ENCODE measurements at regions not wholly inside any gene's neighbourhood (a gene's known extent, or its start where the extent isn't known, plus 50 kb on each side); places are given as distances from the start of the nearest gene placed in this dataset.

DNA sequence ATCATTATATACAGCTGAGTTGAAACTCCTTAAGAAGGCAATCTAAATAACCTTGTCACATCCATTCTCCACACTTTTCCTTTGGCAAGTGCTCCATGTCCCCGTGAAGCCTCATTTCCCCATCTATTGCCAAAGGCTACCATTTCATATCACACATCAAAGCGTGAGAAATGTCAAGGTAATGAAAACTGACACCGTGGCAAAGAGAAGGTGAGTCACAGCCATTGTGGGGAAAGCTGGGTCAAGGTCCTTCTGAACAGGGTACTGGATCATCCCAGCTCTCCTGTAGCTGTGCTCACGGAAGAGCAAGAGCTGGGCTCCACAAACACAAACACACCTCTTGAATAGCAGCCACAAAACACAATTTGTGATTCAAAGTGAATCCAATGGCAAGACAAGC lies 58.2 kb upstream of the REG3G start:
- WGBS = 55% methylated on average over 4 of the region's 4 CpGs

DNA sequence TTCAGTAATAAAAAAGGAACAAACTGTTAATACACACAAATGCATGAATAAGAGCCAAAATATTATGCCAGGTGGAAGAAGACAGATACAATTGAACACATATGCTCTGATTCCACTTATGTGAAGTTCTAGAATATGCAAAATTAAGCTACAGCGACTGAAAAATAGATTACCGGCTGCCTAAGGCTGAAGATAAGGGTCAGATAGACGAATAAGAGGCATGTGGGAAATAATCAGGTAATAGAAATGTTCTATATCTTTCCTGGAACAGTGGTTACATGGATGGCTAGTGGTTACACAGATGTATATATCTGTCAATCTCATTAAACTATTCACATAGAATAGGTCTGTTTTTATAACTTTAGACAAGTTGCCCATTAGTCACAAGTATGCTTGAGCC lies 51.9 kb upstream of the REG3G start:
- H3K36me3 ChIP-seq (ENCODE audit: control insufficient read depth in 4 of 4, insufficient read depth in 3 of 4, low read depth in 1 of 4, low read length in 3 of 4) = no peaks in the 10 kb centered on the region
- no peaks in the 10 kb centered on the region for H3K27me3 ChIP-seq (ENCODE audit: control insufficient read depth in 4 of 4, insufficient read depth in 4 of 4, low read length in 3 of 4)
- H3K9ac ChIP-seq (ENCODE audit: low read depth in 1 of 2, low read length in 2 of 2) = no peak overlapping the region
- H3K4me3 ChIP-seq (ENCODE audit: low read depth in 1 of 3, low read length in 3 of 3) = no peak overlapping the region
- H3K9me3 ChIP-seq (ENCODE audit: control insufficient read depth in 4 of 4, low read length in 3 of 4) = no peaks in the 10 kb centered on the region
- no peaks in the 10 kb centered on the region for H3K4me1 ChIP-seq (ENCODE audit: control insufficient read depth in 4 of 4, insufficient read depth in 4 of 4, low read length in 3 of 4)
- DNase-seq (ENCODE audit: low spot score) = no peak
- no peak overlapping the region for H3K27ac ChIP-seq (ENCODE audit: low read depth in 1 of 2, low read length in 2 of 2)
- TF ChIP-seq, protein P1, sequence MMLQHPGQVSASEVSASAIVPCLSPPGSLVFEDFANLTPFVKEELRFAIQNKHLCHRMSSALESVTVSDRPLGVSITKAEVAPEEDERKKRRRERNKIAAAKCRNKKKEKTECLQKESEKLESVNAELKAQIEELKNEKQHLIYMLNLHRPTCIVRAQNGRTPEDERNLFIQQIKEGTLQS (IDR thresholded peaks at IDR 0.05) = no peak
- no peak for TF ChIP-seq NR2F2 (IDR thresholded peaks at IDR 0.05)
- TF ChIP-seq, protein P2, sequence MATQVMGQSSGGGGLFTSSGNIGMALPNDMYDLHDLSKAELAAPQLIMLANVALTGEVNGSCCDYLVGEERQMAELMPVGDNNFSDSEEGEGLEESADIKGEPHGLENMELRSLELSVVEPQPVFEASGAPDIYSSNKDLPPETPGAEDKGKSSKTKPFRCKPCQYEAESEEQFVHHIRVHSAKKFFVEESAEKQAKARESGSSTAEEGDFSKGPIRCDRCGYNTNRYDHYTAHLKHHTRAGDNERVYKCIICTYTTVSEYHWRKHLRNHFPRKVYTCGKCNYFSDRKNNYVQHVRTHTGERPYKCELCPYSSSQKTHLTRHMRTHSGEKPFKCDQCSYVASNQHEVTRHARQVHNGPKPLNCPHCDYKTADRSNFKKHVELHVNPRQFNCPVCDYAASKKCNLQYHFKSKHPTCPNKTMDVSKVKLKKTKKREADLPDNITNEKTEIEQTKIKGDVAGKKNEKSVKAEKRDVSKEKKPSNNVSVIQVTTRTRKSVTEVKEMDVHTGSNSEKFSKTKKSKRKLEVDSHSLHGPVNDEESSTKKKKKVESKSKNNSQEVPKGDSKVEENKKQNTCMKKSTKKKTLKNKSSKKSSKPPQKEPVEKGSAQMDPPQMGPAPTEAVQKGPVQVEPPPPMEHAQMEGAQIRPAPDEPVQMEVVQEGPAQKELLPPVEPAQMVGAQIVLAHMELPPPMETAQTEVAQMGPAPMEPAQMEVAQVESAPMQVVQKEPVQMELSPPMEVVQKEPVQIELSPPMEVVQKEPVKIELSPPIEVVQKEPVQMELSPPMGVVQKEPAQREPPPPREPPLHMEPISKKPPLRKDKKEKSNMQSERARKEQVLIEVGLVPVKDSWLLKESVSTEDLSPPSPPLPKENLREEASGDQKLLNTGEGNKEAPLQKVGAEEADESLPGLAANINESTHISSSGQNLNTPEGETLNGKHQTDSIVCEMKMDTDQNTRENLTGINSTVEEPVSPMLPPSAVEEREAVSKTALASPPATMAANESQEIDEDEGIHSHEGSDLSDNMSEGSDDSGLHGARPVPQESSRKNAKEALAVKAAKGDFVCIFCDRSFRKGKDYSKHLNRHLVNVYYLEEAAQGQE (IDR thresholded peaks at IDR 0.05) = no peak
- TF ChIP-seq FOXA1 (IDR thresholded peaks at IDR 0.05) = no peak
- TF ChIP-seq TAF1 (conservative IDR thresholded peaks at IDR 0.05) = no peak
- no peak for TF ChIP-seq EGR1 (IDR thresholded peaks at IDR 0.05; ENCODE audit: low read depth in 2 of 2)
- no peak for TF ChIP-seq RXRA (IDR thresholded peaks at IDR 0.05)
- TF ChIP-seq, protein P3, sequence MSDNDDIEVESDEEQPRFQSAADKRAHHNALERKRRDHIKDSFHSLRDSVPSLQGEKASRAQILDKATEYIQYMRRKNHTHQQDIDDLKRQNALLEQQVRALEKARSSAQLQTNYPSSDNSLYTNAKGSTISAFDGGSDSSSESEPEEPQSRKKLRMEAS (IDR thresholded peaks at IDR 0.05) = no peak
- no peak for TF ChIP-seq RAD21 (IDR thresholded peaks at IDR 0.05)
- no peak for TF ChIP-seq HNF4G (IDR thresholded peaks at IDR 0.05)
- TF ChIP-seq HNF4A (conservative IDR thresholded peaks at IDR 0.05) = no peak
- TF ChIP-seq SP1 (IDR thresholded peaks at IDR 0.05) = no peak
- TF ChIP-seq GABPA (IDR thresholded peaks at IDR 0.05 in 1 of 2, conservative IDR thresholded peaks at IDR 0.05 in 1 of 2) = no peak
- 74% methylated on average over 3 of the region's 3 CpGs for WGBS

More for the DNA sequence above, 58.2 kb upstream of the REG3G start:
- H3K27ac ChIP-seq (ENCODE audit: low read depth in 1 of 2, low read length in 2 of 2) = no peak overlapping the region
- H3K9ac ChIP-seq (ENCODE audit: low read depth in 1 of 2, low read length in 2 of 2) = no peak overlapping the region
- no peaks in the 10 kb centered on the region for H3K4me1 ChIP-seq (ENCODE audit: control insufficient read depth in 4 of 4, insufficient read depth in 4 of 4, low read length in 3 of 4)
- DNase-seq (ENCODE audit: low spot score) = no peak
- H3K36me3 ChIP-seq (ENCODE audit: control insufficient read depth in 4 of 4, insufficient read depth in 3 of 4, low read depth in 1 of 4, low read length in 3 of 4) = no peaks in the 10 kb centered on the region
- TF ChIP-seq RAD21 (IDR thresholded peaks at IDR 0.05) (no peak), HNF4A (conservative IDR thresholded peaks at IDR 0.05) (no peak), FOXA2 (IDR thresholded peaks at IDR 0.05) (no peak), GABPA (IDR thresholded peaks at IDR 0.05 in 1 of 2, conservative IDR thresholded peaks at IDR 0.05 in 1 of 2) (no peak), HNF4G (IDR thresholded peaks at IDR 0.05) (no peak), JUND (IDR thresholded peaks at IDR 0.05) (no peak), TAF1 (conservative IDR thresholded peaks at IDR 0.05) (no peak), NR2F2 (IDR thresholded peaks at IDR 0.05) (no peak), EGR1 (IDR thresholded peaks at IDR 0.05; ENCODE audit: low read depth in 2 of 2) (no peak), FOXA1 (IDR thresholded peaks at IDR 0.05) (no peak), YY1 (IDR thresholded peaks at IDR 0.05) (no peak), SP1 (IDR thresholded peaks at IDR 0.05) (no peak)
- TF ChIP-seq, protein P3 (IDR thresholded peaks at IDR 0.05) = no peak
- TF ChIP-seq, protein P1 (IDR thresholded peaks at IDR 0.05) = no peak
- TF ChIP-seq, protein P4, sequence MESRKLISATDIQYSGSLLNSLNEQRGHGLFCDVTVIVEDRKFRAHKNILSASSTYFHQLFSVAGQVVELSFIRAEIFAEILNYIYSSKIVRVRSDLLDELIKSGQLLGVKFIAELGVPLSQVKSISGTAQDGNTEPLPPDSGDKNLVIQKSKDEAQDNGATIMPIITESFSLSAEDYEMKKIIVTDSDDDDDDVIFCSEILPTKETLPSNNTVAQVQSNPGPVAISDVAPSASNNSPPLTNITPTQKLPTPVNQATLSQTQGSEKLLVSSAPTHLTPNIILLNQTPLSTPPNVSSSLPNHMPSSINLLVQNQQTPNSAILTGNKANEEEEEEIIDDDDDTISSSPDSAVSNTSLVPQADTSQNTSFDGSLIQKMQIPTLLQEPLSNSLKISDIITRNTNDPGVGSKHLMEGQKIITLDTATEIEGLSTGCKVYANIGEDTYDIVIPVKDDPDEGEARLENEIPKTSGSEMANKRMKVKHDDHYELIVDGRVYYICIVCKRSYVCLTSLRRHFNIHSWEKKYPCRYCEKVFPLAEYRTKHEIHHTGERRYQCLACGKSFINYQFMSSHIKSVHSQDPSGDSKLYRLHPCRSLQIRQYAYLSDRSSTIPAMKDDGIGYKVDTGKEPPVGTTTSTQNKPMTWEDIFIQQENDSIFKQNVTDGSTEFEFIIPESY (IDR thresholded peaks at IDR 0.05) = no peak
- TF ChIP-seq, protein P2 (IDR thresholded peaks at IDR 0.05) = no peak
- no peaks in the 10 kb centered on the region for H3K27me3 ChIP-seq (ENCODE audit: control insufficient read depth in 4 of 4, insufficient read depth in 4 of 4, low read length in 3 of 4)
- H3K9me3 ChIP-seq (ENCODE audit: control insufficient read depth in 4 of 4, low read length in 3 of 4) = no peaks in the 10 kb centered on the region
- H3K4me3 ChIP-seq (ENCODE audit: low read depth in 1 of 3, low read length in 3 of 3) = no peak overlapping the region
